Skin epidermis (tissue), 12 donors: ENCODE measurements at regions not wholly inside any gene's neighbourhood (a gene's known extent, or its start where the extent isn't known, plus 50 kb on each side); places are given as distances from the start of the nearest gene placed in this dataset.
"Not testable (repeated sequence)": the region's sequence is repeated elsewhere in the genome, so short reads cannot be mapped to it uniquely, and the experiment has no call there.

Experiments used
- H3K27ac ChIP-seq, 21 experiments: fragments of 200-600 bp; sonication (generic) in 11 of 21; one replicate each; pipeline ENCODE4 v1.5.0; 2020; ENCODE audit warnings: mild to moderate bottlenecking in 3 of 21, inconsistent platforms in 2 of 21, moderate library complexity in 2 of 21
- H3K4me3 ChIP-seq, 7 experiments: fragments of 200-600 bp; sonication (generic) in 2 of 7; one replicate each; pipeline ENCODE4 v1.5.0; 2020; ENCODE audit warnings: inconsistent platforms in 2 of 7, mild to moderate bottlenecking in 2 of 7, moderate library complexity in 1 of 7

DNA sequence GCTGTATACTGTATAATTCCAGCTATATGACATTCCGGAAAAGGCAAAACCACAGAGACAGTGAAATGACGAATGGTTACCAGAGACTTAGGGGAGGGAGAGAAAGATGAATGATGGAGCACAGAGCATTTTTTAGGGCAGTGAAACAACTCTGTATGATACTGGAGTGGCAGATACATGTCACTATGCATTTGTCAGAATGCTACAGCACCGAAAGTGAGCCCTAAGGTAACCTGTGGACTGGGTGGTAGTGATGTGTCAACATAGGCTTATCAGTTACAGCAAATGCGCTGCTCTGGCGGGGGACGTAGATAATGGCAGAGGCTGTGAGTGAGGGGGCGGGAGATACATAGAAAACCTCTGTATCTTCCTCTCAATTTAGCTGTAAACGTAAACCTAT, 201.3 kb upstream of the SSTR4 start:
- no peak overlapping the region for H3K27ac ChIP-seq
- H3K4me3 ChIP-seq: no peak overlapping the region

DNA sequence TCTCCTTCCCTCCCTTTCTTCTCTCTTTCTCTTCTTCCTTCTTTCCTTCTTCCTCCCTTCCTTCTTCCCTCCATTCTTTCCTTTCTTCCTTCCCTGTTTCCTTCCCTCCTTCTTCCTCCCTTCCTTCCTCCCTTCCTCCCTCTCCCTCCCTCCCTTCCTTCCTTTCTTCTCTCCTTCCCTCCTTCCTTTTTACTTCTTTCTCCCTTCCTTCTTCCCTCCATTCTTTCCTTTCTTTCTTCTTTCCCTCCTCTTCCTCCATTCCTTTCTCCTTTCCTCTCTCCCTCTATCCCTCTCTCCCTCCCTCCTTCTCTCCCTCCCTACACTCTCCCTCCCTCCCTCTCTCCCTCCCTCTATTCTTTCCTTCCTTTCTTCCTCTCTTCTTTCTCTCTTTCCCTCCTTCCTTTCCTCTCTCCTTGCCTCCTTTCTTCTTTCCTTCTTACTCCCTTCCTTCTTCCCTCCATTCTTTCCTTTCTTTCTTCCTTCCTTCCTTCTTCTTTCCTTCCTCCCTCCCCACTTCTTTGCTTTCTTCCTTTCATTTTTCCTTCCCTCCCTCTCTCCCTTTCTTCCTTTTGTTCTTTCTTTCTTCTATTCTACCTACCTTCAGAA, 200.4 kb upstream of the SSTR4 start:
- Histone ChIP-seq H3K4me3 (no peak overlapping the region), H3K27ac (no peak overlapping the region)

- no peak overlapping the region for H3K27ac ChIP-seq
- H3K4me3 ChIP-seq: no peak overlapping the region
Measured at GRCh38 chr20:22836211-22836610, 198.9 kb upstream of the SSTR4 start.

DNA sequence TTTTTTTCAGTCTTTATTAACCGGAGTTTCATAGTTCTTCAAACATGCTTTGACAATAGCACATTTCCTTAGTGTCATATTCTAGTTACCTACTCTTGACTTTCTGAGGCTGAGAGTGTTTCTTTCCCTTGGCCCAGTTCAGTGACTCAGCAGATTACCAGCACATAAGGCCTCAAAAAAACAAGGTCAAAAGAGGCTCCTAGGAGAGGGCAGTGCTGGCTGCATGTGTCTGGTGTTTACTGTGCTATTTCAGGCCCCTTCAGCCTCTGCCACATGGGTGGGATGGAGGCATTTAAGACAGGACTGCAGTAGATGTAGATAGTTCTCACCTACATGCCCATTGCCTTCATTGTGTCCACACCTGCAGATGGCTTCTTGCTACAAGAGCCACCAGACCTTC, 198.2 kb upstream of the SSTR4 start:
- Histone ChIP-seq H3K27ac (no peak overlapping the region), H3K4me3 (no peak overlapping the region)

DNA sequence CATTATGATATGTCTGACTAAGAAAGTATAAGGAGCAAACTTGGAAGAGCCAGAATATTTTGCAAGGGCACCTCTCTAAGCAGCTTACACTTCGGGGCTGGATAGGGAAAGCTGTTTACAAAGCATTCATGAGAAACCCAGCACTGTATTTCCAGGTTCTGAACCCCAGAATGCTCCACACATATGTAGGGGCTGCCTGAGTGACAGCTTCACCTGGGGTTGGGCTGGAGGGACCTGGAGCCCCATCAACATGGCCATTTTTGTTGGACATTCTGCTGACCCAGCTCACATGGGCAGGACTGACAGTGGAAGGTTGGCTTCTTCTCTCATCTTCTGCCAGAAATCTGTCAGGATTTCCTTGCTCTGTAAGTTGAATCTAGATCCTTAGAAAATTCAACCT, 197.1 kb upstream of the SSTR4 start:
- H3K27ac ChIP-seq: no peak overlapping the region
- no peak overlapping the region for H3K4me3 ChIP-seq

GRCh38 chr20:22841846-22842245, 193.3 kb upstream of the SSTR4 start:
- no peak overlapping the region for H3K27ac ChIP-seq
- no peak overlapping the region for H3K4me3 ChIP-seq

DNA sequence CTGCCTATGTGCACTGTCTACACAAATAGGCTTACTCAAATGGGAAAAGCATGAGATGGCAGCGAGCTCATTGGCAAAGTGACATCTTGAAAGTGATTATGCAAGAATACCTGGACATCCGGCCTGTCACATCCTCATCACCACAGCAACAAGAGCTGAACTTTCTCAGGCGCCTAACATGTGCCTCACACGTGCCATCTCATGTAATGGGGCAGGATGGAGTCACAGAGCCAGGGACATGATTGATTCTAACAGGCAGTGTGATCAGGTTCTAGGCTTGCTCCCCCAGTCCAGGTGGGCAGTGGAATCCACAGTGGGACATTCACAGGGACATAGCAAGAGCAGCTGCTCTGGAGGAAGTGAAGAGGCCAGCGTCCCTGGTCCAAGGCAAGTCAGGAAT, 192.3 kb upstream of the SSTR4 start:
- Histone ChIP-seq H3K4me3 (no peak overlapping the region), H3K27ac (no peak overlapping the region)

- Histone ChIP-seq H3K27ac (no peak overlapping the region), H3K4me3 (no peak overlapping the region)
Measured at GRCh38 chr20:22844959-22845358, 190.2 kb upstream of the SSTR4 start.

DNA sequence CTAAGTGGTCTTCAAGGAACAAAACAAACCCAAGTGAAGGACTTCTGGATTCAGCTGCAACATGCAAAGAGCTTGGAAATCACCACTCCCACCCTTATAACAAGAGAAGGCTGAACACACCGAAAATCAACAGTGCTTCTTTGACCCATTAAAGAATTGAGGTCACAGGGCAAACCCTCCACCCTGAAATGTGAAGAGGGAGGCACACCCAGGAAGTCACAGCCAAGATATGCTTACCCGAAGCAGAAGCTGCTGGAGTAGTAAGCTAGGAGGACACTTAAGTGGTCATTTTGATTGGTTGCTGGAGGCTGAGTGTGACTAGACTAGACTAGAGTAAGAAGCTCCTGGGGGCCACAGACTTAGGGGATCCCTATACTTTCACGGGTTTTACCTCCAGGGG, 188.2 kb upstream of the SSTR4 start:
- Histone ChIP-seq H3K4me3 (no peak overlapping the region), H3K27ac (no peak overlapping the region)

- no peak overlapping the region for H3K4me3 ChIP-seq
Measured at GRCh38 chr20:22848364-22848763, 186.7 kb upstream of the SSTR4 start.

DNA sequence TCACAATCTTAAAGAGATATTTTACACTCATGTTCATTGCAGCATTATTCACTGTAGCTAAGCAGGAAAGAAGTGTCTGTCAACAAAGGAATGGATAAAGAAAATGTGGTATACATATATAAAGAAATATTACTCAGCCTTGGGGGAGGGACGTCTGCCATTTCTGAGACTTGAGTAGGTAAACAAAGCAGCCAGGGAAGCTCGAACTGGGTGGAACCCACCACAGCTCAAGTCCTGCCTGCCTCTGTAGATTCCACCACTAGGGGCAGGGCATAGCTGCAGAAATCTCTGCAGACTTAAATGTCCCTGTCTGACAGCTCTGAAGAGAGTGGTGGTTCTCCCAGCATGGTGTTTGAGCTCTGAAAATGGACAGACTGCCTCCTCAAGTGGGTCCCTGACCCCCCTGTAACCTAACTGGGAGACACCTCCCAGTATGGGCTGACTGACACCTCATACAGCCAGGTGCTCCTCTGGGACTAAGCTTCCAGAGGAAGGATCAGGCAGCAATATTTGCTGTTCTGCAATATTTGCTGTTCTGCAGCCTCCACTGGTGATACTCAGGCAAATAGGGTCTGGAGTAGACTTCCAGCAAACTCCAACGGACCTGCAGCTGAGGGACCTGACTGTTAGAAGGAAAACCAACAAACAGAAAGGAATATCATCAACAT, 183.3 kb upstream of the SSTR4 start:
- H3K27ac ChIP-seq, H3K4me3 ChIP-seq: not testable (repeated sequence)

More at GRCh38 chr20:22848364-22848763, 186.7 kb upstream of the SSTR4 start:
- no peak overlapping the region for H3K27ac ChIP-seq

DNA sequence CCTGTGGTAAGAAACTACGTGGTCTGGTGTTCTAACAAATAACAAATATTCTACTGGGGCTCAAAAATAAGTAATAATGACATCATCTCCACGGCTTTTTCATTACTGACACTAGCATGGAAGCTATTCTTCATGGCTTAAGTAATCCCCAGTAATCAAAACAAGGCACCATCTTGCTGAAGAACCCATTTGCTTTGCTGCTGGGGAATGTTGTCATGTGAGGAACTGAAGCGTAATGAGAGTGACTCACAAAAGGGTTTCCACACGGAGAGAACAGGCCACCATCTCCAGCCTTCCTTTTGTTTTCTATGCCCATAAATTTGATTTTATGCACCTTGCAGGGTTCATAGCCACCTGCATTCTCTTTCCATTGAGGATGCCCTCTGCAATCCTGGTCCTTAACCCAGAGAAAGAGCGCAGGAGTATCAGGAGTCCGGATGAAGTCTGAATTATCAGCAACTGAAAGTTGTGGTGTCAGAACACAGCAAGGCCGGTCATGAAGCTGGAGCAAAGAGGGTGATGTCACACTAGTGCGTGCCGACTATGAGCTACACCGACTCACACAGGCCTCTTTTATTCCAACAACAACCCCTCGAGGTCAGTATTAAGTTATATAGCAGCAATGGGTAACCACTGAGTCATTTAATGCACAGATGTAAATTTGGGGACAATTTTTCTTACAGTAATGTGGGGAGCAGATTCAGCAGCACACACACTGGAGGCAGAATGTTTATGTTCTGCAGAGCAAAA, 173.7 kb upstream of the SSTR4 start:
- Histone ChIP-seq H3K27ac (peak overlapping the region in 6 of 21 experiments; percentile 1 to 54 (median 30)), H3K4me3 (no peak overlapping the region)

- Histone ChIP-seq H3K27ac (peak overlapping the region in 5 of 21 experiments; percentile 17 to 54 (median 32)), H3K4me3 (no peak overlapping the region)
Measured at GRCh38 chr20:22861990-22862389, 173.1 kb upstream of the SSTR4 start.

DNA sequence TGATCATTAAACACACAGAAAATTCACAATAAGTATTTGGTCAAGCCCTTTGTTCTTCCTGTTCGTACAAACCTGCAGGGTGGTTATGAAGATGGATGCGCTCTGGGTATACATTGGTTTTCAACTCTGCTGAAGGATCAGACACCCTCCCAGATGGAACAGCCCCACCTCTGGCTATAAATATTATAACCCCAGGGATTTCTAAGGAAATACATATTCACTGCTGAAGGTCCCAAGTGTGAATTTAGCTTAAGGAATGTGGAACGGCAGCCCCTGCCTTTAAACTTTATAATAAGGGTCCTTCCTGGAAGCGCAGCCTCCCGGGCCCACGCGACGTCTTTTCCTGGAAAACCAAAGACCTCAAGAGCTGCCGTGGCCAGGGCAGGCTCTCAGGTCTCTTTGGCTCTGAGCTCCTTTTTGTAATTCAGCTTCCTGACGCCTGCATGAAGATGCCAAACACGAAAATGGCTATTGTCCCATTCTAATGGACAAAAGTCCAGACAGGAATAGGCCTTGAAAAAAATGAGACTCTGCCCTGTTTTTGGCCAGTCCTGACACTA, 172.4 kb upstream of the SSTR4 start:
- Histone ChIP-seq H3K27ac (peak overlapping the region in 4 of 21 experiments; percentile 17 to 58 (median 34)), H3K4me3 (no peak overlapping the region)

DNA sequence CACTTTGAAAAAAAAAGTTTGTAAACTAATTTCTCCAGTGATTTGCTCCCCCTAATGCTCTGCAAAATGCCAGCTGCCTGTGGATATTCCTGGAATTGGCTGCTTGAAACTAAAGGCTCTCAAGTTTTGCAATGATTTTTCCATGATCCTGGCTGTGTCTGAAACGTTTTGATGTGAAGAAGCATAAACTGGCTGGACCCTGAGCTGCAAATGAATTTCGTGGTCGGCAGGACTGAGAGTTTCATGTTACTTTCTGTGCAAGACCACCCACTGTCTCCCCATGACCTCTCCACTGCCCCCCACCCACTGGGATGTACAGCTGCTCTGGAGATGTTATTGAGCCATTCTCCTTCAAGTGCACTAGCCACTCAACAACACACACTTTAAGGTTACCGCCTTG, 171.3 kb upstream of the SSTR4 start:
- Histone ChIP-seq H3K27ac (no peak overlapping the region), H3K4me3 (no peak overlapping the region)

DNA sequence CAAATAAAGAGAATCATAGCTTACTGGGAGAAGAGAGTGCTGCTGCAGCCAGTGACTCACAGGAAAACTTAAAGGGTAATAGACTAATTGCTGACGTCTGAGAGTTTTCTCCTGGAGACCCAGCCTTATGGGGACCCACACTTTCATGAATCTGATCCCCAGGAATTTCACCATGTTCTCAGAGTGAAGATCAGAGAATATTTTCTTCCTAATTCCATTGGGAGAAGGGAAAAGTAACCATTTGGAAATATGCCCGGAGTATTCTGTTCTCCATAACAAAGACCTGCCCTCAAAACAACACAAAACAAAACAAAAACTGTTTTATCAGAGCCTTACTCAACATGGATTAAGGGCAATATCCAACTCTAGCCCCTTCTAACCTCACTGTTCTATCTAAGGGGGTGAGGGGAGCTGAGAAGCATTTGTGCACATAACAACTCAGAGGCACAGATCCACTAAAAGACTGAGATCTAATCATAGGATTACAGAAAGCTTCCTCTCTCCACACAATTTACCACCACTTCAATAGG, 168.2 kb upstream of the SSTR4 start:
- Histone ChIP-seq H3K27ac (peak overlapping the region in 7 of 21 experiments; percentile 8 to 58 (median 43)), H3K4me3 (no peak overlapping the region)

- no peak overlapping the region for H3K4me3 ChIP-seq
- no peak overlapping the region for H3K27ac ChIP-seq
Measured at GRCh38 chr20:22878166-22878565, 156.9 kb upstream of the SSTR4 start.

GRCh38 chr20:22880277-22880676, 154.8 kb upstream of the SSTR4 start:
- Histone ChIP-seq H3K4me3 (no peak overlapping the region), H3K27ac (no peak overlapping the region)

DNA sequence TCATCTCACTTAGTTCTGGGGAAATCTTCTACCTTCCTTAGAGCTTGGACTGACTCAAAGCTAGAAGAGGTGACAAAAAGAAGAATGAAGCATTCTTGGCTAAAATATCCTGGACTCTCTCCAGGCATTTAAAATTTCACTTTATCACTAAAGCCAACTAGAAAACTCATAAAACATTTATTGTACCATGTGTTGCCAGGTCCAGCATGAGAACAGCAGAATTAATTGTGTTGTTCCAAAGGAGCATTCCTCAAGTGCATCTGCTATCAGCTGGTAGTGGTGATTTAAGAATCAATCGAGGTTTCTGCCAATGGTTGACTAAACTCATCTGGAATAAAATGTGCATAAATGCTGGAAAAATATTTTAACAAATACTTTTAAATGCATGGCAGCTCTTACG, 147.3 kb upstream of the SSTR4 start:
- no peak overlapping the region for H3K4me3 ChIP-seq
- H3K27ac ChIP-seq: no peak overlapping the region

DNA sequence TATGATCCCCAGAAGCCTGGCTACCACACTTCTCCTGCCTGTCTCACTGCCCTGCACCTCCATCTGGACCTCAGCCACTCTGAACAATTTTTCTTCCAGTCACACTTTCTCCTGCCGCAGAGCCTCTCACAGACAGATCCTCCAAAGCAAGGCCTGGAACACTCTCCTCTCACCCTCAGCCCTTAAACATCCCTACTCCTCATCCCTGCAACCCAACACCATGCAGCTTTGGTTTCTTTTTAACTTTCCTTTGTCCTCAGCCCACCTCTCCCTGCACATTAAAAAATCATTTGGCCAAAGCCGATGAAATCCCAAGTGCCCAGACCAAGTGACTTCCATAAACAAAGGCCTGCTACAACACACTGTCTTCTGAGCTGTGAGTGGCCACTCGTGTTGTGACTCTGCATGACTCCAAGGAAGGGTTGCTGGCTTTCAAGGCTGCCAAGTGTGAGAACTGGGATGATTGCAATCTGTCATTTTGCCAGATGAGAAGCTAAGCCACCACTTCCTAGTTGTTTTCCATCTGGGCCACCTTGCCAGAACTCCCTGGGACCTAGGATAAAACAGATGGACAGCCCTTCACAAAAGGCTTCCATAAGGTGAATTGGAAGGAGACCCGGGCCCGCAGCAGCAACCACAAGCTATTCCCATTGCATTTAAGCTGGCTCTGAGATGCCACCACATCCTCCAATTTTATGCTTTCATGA, 144.4 kb upstream of the SSTR4 start:
- no peak overlapping the region for H3K27ac ChIP-seq

More for the DNA sequence above, 144.4 kb upstream of the SSTR4 start:
- H3K4me3 ChIP-seq: no peak overlapping the region
